T1000 (cell line): ENCODE measurements at regions not wholly inside any gene's neighbourhood (a gene's known extent, or its start where the extent isn't known, plus 50 kb on each side); places are given as distances from the start of the nearest gene placed in this dataset.

Experiments
- DNase-seq: peaks from one replicate; lab custom pipeline; 2025; ENCODE audit warnings: mixed read lengths; lab: John Stamatoyannopoulos, UW

- no peak for DNase-seq
These were observed 164.4 kb downstream of the MDFIC start for GRCh38 chr7:115086146-115086841.

- no peak for DNase-seq
These were observed 163.5 kb downstream of the MDFIC start for GRCh38 chr7:115085421-115085820.

- no peak for DNase-seq
These were observed 162.0 kb downstream of the MDFIC start for GRCh38 chr7:115083935-115084334.

- DNase-seq = no peak
These were observed 159.9 kb downstream of the MDFIC start for GRCh38 chr7:115081772-115082171.

GRCh38 chr7:115078851-115079250 is 157.0 kb downstream of the MDFIC start:
- DNase-seq = no peak

GRCh38 chr7:115078386-115078785 is 156.5 kb downstream of the MDFIC start:
- DNase-seq = no peak

- DNase-seq = no peak
These were observed 148.4 kb downstream of the MDFIC start for GRCh38 chr7:115070311-115070710.
